Astrocyte (in vitro differentiated cells and primary cell): ENCODE measurements at regions not wholly inside any gene's neighbourhood (a gene's known extent, or its start where the extent isn't known, plus 50 kb on each side); places are given as distances from the start of the nearest gene placed in this dataset.

Experiments
- CTCF ChIP-seq: IDR thresholded peaks from 2 replicates; pipeline ENCODE4 v1.5.1; 2011; ENCODE audit warnings: low read depth, mild to moderate bottlenecking, inconsistent platforms, low read length, moderate library complexity; ENCODE audit not compliant: insufficient read depth
- EZH2 ChIP-seq: IDR thresholded peaks from 2 replicates; pipeline ENCODE4 v1.6.1; 2012; ENCODE audit warnings: mild to moderate bottlenecking, low read length, inconsistent platforms; ENCODE audit not compliant: insufficient read depth

GRCh38 chr3:197423376-197423775 is 125.0 kb upstream of the DLG1 start:
- TF ChIP-seq CTCF (no peak), EZH2 (no peak)
